AG04450 (cell line): ENCODE measurements at regions not wholly inside any gene's neighbourhood (a gene's known extent, or its start where the extent isn't known, plus 50 kb on each side); places are given as distances from the start of the nearest gene placed in this dataset.
A peak's percentile ranks its signal among the peaks of the same experiment; 100 is the strongest.
"Not testable (repeated sequence)": the region's sequence is repeated elsewhere in the genome, so short reads cannot be mapped to it uniquely, and the experiment has no call there.

Source experiments
- CTCF ChIA-PET: fragments of 300-600, 350-600 bp; formaldehyde crosslinking; extraction: SDS; loops from one replicate; lab custom pipeline; 2022; ENCODE audit warnings: antibody characterized with exemption, inconsistent platforms; lab: Charles Lee
- POLR2A ChIA-PET: fragments of 350-600 bp; formaldehyde crosslinking; extraction: SDS; loops from one replicate; lab custom pipeline; 2021; ENCODE audit warnings: antibody characterized with exemption, inconsistent platforms; lab: Yijun Ruan, JAX
- DNase-seq: peaks from one replicate; pipeline ENCODE4 v3.0.0-alpha.2; 2011; ENCODE audit warnings: low read depth, low spot score
- H3K27ac ChIP-seq: one replicate; pipeline ENCODE4 v1.5.1; 2012; ENCODE audit warnings: low read depth, low read length, control low read depth
- H3K27me3 ChIP-seq: one replicate; pipeline ENCODE4 v1.6.0; 2012; ENCODE audit warnings: low read length; ENCODE audit not compliant: control insufficient read depth, insufficient read depth
- H3K4me3 ChIP-seq: 2 replicates; pipeline ENCODE4 v1.5.1; 2011; ENCODE audit warnings: mild to moderate bottlenecking, low read depth, low read length, control low read depth
- H3K9me3 ChIP-seq: 2 replicates; pipeline ENCODE4 v1.5.1; 2012; ENCODE audit warnings: low read length; ENCODE audit not compliant: control insufficient read depth, insufficient read depth
- TF ChIP-seq, protein P1 (sequence below): IDR thresholded peaks from 2 replicates; pipeline ENCODE4 v1.5.1; 2011; ENCODE audit warnings: low read depth, low read length, control low read depth, inconsistent platforms

DNA sequence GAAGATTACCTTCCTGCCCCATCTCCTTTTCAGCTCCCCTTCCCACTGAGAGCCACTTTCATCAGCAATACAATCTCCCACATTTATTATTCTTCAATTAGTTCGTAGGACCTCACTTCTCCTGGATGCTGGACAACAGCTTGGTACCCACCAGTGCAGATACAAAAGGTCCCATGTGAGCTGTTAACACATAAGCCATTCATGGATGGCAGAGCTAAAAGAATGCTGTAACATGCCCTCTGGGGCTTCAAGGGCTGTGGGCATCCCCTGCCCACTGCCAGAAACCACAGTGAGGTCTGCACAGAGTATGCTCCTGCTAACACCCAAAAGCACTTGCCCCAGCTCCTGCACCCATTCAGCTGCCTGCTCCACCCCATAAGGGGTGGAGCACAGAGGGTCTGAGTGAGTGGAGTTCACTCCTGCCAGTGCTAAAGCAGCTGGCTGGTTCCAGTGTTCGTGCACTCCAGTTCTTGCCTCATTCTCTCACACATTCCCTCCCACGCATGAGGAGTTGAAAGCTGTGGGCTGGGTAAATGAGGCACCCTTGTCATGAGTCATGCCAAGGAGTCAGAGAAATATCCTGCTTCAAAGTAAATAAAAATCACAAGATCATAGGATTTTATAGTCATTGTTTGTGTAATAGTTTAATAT, 305.9 kb upstream of the TMEFF2 start:
- H3K4me3 ChIP-seq: no peak overlapping the region
- H3K27me3 ChIP-seq: no peaks in the 10 kb centered on the region
- no peak overlapping the region for H3K27ac ChIP-seq
- TF ChIP-seq, protein P1, sequence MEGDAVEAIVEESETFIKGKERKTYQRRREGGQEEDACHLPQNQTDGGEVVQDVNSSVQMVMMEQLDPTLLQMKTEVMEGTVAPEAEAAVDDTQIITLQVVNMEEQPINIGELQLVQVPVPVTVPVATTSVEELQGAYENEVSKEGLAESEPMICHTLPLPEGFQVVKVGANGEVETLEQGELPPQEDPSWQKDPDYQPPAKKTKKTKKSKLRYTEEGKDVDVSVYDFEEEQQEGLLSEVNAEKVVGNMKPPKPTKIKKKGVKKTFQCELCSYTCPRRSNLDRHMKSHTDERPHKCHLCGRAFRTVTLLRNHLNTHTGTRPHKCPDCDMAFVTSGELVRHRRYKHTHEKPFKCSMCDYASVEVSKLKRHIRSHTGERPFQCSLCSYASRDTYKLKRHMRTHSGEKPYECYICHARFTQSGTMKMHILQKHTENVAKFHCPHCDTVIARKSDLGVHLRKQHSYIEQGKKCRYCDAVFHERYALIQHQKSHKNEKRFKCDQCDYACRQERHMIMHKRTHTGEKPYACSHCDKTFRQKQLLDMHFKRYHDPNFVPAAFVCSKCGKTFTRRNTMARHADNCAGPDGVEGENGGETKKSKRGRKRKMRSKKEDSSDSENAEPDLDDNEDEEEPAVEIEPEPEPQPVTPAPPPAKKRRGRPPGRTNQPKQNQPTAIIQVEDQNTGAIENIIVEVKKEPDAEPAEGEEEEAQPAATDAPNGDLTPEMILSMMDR: no peak
- ChIA-PET CTCF (no interaction called here), POLR2A (interaction anchor here (0.6 kb wide), 1 partner anchor 1189 kb away, joined by 5 read pairs; no protein-coding TSS in a partner anchor)
- DNase-seq: peak; percentile 26
- H3K9me3 ChIP-seq: no peaks in the 10 kb centered on the region

DNA sequence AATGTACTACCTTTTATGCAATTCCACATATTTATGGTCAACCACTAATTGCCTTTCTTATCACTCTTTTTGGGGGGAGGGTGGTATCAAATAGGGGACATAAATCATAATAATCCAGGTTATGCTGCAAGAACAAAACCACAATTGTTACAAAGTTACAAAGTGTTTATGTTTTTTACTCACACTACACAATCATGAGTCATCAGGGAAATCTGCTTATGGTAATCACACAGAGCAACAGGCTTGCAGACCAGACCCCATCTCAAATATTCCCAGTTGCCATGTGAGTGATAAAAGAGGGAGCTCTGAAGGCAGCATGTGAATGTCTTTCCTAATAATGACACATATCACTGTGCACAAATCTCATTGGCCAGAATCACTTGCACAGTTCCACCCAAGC, 304.7 kb upstream of the TMEFF2 start:
- H3K27me3 ChIP-seq: no peaks in the 10 kb centered on the region
- no peak overlapping the region for H3K4me3 ChIP-seq
- no peak for DNase-seq
- no peak overlapping the region for H3K27ac ChIP-seq
- ChIA-PET POLR2A (no interaction called here), CTCF (no interaction called here)
- TF ChIP-seq, protein P1: no peak
- no peaks in the 10 kb centered on the region for H3K9me3 ChIP-seq

DNA sequence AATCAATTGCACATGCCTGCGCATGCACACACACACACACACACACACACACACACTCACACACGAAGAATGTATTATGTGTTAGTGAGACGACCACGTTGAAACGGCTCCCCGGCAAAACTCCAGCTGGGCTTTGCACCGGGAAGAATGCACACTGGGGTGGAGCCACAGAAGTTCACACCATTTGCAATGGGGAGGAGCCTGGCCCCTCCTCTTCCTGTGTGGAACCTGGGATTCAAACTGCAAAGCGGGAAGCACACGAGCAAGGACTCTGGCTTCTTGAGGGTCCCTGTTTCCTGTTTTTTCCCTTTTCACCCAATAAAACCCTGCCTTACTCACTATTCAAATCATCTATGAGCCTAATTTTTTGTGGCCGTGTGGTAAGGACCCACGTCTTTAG, 304.0 kb upstream of the TMEFF2 start:
- H3K9me3 ChIP-seq: no peaks in the 10 kb centered on the region
- H3K27me3 ChIP-seq: no peaks in the 10 kb centered on the region
- H3K27ac ChIP-seq: no peak overlapping the region
- no peak for DNase-seq
- TF ChIP-seq, protein P1: no peak
- ChIA-PET CTCF (no interaction called here), POLR2A (no interaction called here)
- H3K4me3 ChIP-seq: no peak overlapping the region

DNA sequence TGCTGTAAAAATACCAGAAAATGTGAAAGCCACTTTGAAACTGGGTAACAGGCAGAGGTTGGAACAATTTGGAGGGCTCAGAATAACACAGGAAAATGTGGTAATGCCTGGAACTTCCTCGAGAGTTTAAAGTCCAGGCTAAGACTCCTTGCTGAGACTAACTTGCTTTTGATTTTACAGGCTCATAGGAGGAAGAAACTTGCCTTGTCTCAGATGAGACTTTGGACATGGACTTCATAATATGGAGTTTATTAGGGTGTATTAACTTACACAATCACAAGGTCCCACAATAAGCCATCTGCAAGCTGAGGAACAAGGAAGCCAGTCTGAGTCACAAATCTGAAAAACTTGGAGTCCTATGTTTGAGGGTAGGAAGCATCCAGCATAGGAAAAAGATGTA, 293.4 kb upstream of the TMEFF2 start:
- H3K27ac ChIP-seq, H3K9me3 ChIP-seq, H3K27me3 ChIP-seq, H3K4me3 ChIP-seq, POLR2A ChIA-PET, CTCF ChIA-PET, DNase-seq: not testable (repeated sequence)

DNA sequence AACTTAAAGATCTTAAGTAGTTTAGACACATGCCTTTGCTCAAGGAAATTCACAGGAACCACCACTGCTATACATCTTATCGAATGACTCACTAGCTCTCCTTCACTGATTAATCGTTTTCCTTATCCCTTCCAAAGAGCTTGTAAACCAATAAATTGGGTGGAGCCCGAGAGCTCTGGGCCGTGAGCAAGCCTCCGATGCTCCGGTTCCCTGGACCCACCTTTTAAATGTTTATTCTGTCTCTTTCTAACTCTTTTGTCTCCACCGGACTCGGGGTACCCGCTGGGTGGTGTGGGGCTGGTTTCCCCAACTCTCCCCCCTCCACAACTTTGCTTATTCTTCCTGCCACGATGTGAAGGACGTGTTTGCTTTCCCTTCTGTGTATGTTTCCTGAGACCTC, 292.9 kb upstream of the TMEFF2 start:
- ChIA-PET POLR2A (no interaction called here), CTCF (no interaction called here)
- H3K27ac ChIP-seq: no peak overlapping the region
- H3K9me3 ChIP-seq: no peaks in the 10 kb centered on the region; the same call in 1 of the 2 replicates
- no peak overlapping the region for H3K4me3 ChIP-seq
- TF ChIP-seq, protein P1: no peak
- no peak for DNase-seq
- no peaks in the 10 kb centered on the region for H3K27me3 ChIP-seq
